ENCODE measurements at regions not wholly inside any gene's neighbourhood (a gene's known extent, or its start where the extent isn't known, plus 50 kb on each side); places are given as distances from the start of the nearest gene placed in this dataset.

- no peak for DNase-seq (ENCODE audit: low read depth)
Observed at GRCh38 chr5:159385536-159385935, 55.2 kb upstream of the IL12B start.

- DNase-seq (ENCODE audit: low read depth) = no peak
Observed at GRCh38 chr5:159386028-159386711, 55.9 kb upstream of the IL12B start.

GRCh38 chr5:159392871-159393270 is 62.6 kb upstream of the IL12B start:
- no peak for DNase-seq (ENCODE audit: low read depth)

- no peak for DNase-seq (ENCODE audit: low read depth)
Observed at GRCh38 chr5:159393854-159394274, 63.6 kb upstream of the IL12B start.

GRCh38 chr5:159395202-159395601 is 64.9 kb upstream of the IL12B start:
- no peak for DNase-seq (ENCODE audit: low read depth)

- DNase-seq (ENCODE audit: low read depth) = no peak
Observed at GRCh38 chr5:159398936-159399335, 68.6 kb upstream of the IL12B start.

- no peak for DNase-seq (ENCODE audit: low read depth)
Observed at GRCh38 chr5:159400476-159400875, 70.2 kb upstream of the IL12B start.

GRCh38 chr5:159402311-159402710 is 72.0 kb upstream of the IL12B start:
- DNase-seq (ENCODE audit: low read depth) = no peak

GRCh38 chr5:159402856-159403255 is 72.6 kb upstream of the IL12B start:
- no peak for DNase-seq (ENCODE audit: low read depth)

GRCh38 chr5:159403906-159404681 is 73.8 kb upstream of the IL12B start:
- DNase-seq (ENCODE audit: low read depth) = no peak

- no peak for DNase-seq (ENCODE audit: low read depth)
Observed at GRCh38 chr5:159405611-159406031, 75.3 kb upstream of the IL12B start.

GRCh38 chr5:159406571-159406970 is 76.3 kb upstream of the IL12B start:
- no peak for DNase-seq (ENCODE audit: low read depth)

- DNase-seq (ENCODE audit: low read depth) = no peak
Observed at GRCh38 chr5:159409801-159410200, 79.5 kb upstream of the IL12B start.

- DNase-seq (ENCODE audit: low read depth) = no peak
Observed at GRCh38 chr5:159410480-159410879, 80.2 kb upstream of the IL12B start.

GRCh38 chr5:159411115-159411514 is 80.8 kb upstream of the IL12B start:
- DNase-seq (ENCODE audit: low read depth) = no peak

GRCh38 chr5:159412284-159413046 is 82.2 kb upstream of the IL12B start:
- peak; percentile 49 for DNase-seq (ENCODE audit: low read depth)

- DNase-seq (ENCODE audit: low read depth) = no peak
Observed at GRCh38 chr5:159414021-159414420, 83.7 kb upstream of the IL12B start.

GRCh38 chr5:159415301-159415937 is 85.1 kb upstream of the IL12B start:
- DNase-seq (ENCODE audit: low read depth) = no peak

GRCh38 chr5:159416438-159416837 is 86.2 kb upstream of the IL12B start:
- DNase-seq (ENCODE audit: low read depth) = no peak

- DNase-seq (ENCODE audit: low read depth) = no peak
Observed at GRCh38 chr5:159417170-159417569, 86.9 kb upstream of the IL12B start.

GRCh38 chr5:159419576-159419975 is 89.3 kb upstream of the IL12B start:
- DNase-seq (ENCODE audit: low read depth) = no peak

GRCh38 chr5:159420940-159421339 is 90.7 kb upstream of the IL12B start:
- no peak for DNase-seq (ENCODE audit: low read depth)
